GM11168 (cell line): ENCODE measurements at regions not wholly inside any gene's neighbourhood (a gene's known extent, or its start where the extent isn't known, plus 50 kb on each side); places are given as distances from the start of the nearest gene placed in this dataset.
"Not testable (repeated sequence)": the region's sequence is repeated elsewhere in the genome, so short reads cannot be mapped to it uniquely, and the experiment has no call there.

ENCODE experiments used
- in situ Hi-C: fragments of 300-500 bp; cut with MboI; formaldehyde crosslinking; loops from one replicate; pipeline ENCODE4 v1.12.0; 2022; ENCODE audit warnings: low sequenced_read_pairs; ENCODE audit not compliant: unreplicated experiment

- in situ Hi-C loops = no loop called here
Observed at GRCh38 chr11:97685695-97686094, 1295.9 kb downstream of the JRKL start.

DNA sequence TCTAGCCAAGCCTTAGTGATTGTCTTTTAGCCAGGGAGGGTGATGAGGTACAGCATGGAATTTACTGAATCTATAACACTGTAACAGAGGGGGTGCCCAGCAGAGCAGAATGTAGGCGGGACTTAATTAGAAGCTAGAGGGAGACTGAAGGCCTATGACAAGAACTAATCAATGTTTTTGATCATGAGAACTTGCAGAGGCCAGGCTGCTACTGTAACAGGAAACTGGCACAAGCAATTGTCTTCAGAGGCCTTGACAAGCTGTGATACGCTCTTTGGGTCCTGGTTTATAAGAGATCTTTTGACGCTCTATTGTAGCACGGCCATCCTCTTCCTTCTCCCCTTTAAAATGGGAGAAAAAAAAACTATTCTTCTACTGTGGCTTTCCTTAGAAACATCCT, 1297.3 kb downstream of the JRKL start:
- in situ Hi-C loops = no loop called here

GRCh38 chr11:97691061-97691460, 1301.2 kb downstream of the JRKL start:
- in situ Hi-C loops = no loop called here

DNA sequence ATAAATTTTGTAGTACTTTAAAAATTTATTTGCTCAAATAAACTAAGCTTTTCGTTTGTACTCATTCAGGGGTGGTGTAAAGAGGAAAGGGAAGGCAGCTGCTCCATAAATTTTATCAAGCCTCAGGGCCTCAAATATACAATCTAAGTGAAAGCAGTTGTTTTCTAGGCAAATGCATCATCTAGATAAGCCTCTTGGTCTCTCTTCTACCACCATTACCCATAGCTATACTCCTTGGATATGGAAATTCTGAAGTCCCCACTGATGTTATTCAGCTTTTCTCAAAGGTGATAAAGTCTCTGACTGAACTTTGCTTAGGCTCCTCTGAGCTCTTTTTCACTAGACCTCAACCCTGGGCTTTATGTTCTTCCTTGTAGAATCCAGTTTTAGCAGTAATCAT, 1313.1 kb downstream of the JRKL start:
- in situ Hi-C loops = no loop called here

GRCh38 chr11:97703851-97704250, 1314.0 kb downstream of the JRKL start:
- in situ Hi-C loops = no loop called here

- in situ Hi-C loops = not testable (repeated sequence)
Observed at GRCh38 chr11:97705441-97705840, 1315.3 kb upstream of the CNTN5 start.

GRCh38 chr11:97717922-97718321, 1302.8 kb upstream of the CNTN5 start:
- in situ Hi-C loops = no loop called here

GRCh38 chr11:97722065-97722464, 1298.7 kb upstream of the CNTN5 start:
- in situ Hi-C loops = no loop called here

GRCh38 chr11:97722721-97723120, 1298.0 kb upstream of the CNTN5 start:
- in situ Hi-C loops = no loop called here

GRCh38 chr11:97729546-97730272, 1291.0 kb upstream of the CNTN5 start:
- in situ Hi-C loops = no loop called here

DNA sequence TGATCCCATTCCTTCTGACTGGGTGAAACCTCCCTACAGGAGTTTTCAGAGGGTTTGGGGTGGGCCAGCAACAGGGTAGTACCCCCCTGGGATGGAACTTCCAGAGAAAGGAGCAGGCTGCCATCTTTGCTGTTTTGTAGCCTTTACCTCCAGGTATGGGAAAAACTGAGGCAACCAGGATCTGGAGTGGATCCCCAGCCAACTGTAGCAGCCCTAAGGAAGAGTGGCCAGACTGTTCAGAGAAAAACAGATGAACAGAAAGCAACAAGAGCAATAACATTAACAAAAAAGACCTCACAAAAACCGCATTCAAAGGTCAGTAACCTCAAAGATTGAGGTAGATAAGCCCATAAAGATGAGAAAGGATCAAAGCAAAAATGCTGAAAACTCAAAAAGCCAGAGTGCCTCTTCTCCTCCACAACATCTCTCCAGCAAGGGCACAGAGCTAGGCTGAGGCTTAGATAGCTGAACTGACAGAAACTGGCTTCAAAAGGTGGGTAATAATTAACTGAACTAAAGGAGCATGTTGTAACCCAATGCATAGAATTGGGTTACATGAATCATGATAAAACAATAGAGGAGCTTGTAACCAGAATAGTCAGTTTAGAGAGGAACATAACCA, 1288.6 kb upstream of the CNTN5 start:
- in situ Hi-C loops = no loop called here

- in situ Hi-C loops = no loop called here
Observed at GRCh38 chr11:97738751-97739150, 1282.0 kb upstream of the CNTN5 start.

DNA sequence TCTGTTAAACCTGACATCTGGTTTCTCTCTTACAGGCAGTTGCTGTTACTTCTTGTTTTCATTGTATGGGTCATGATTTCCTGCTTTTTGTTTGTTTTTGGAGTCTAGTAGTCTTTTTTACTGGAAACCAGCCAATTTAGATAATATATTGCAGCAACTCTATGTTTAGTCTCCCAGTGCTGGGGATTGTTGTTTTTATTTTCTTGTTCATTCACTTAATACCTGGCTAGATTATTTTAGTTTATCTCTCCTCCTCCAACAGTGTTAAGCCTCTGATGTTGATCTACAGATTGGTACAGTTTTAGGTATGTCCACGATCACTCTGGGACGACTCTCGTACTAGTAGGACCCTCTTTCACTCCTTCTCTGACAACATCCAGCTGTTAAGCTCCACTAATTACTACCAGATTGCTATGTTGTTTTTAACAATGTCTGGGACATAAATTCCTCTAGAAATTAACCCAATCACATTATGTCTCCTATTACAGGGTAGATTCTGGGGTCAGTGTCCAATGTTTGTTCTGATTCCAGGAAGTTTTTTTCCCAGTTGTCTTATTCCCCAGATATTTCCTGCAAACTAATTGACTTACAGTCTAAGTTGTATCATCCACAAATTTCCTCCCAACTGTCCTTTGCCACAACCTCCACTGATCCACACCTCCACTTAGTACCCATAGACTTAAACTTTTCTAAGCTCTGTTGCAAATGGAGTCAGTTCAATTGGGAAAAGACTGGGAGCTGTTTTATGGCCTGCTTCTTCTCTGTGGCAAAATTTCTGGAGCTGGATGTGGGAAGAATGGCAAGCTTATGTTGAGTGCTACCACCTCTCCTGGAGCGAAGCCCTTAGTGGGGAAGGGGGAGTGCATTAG, 1280.6 kb upstream of the CNTN5 start:
- in situ Hi-C loops = no loop called here

- in situ Hi-C loops = no loop called here
Observed at GRCh38 chr11:97740801-97741151, 1280.0 kb upstream of the CNTN5 start.

DNA sequence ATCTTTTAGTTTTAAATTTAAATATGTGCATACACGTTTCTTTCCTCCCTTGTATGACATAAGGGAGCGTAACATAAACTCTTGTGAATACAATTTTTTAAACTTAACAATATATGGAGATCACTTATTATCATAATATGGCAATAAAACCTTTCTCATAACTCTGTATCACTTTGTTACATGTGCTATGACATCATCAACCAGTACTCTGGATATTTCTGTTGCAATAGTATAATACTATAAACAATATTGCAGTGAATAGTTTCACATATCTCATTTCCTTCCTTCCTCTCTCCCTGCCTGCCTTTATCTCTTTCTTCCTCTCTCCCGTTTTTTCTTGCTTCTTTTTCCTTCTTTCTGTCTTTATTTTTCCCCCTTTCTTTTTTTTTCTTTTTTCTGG, 1278.0 kb upstream of the CNTN5 start:
- in situ Hi-C loops = no loop called here

- in situ Hi-C loops = no loop called here
Observed at GRCh38 chr11:97743205-97743742, 1277.5 kb upstream of the CNTN5 start.

- in situ Hi-C loops = no loop called here
Observed at GRCh38 chr11:97745515-97746050, 1275.2 kb upstream of the CNTN5 start.

DNA sequence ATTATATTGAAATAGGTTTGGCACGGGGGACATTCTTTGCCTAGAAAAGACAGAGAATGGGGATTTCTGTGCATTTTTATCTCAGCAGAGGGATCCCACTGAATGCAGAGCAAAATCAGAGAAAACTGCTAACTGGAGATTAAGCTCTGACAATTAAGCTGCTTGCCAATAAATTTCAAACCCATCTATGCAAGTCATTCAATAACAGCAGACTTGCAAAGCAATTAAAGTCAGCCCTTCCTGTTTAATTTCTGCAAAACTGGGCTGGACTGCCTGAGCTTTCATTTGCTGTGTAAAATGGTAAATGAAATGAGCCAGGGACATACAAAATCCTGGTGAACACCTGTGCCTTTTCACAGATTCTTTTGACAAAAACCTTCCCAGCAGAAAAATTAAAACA, 1273.9 kb upstream of the CNTN5 start:
- in situ Hi-C loops = no loop called here

DNA sequence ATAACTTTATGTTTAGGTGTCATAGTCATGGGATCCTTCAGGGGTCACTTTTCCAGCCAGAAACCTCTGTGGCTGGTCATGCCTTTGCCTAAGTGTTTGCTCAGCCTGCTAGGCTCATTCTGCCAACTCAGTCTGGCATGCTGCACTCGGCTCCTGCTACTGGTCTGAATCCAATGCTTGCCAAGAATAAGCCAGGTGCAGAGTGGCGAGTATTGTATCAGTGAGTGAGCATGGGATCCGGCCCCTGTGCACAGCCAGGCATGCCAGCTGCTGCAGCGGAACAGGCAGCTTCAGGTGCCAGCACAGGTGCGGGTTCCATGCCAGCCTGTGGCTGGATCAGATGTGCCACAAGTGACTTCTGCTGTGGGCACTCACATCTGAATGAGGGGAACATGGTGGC, 1269.3 kb upstream of the CNTN5 start:
- in situ Hi-C loops = no loop called here

DNA sequence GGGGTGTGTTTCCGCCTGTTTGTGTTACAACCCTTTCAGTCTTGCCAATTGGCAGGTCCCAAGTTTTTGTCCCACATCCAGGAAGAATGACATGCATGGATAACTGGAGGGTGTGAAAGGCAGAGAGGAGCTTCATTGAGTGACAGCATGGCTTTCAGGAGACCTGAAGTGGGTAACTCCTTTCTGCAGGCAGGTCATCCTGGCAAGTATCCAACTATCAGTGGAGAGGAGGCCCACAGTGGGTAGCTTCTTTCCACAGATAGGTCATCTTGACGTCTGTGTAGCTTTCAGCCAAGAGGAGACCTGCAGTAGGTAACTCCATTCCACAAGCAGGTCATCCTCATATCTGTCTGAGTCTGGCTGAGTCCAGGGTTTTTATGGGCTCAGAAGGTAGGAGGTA, 1268.8 kb upstream of the CNTN5 start:
- in situ Hi-C loops = no loop called here

DNA sequence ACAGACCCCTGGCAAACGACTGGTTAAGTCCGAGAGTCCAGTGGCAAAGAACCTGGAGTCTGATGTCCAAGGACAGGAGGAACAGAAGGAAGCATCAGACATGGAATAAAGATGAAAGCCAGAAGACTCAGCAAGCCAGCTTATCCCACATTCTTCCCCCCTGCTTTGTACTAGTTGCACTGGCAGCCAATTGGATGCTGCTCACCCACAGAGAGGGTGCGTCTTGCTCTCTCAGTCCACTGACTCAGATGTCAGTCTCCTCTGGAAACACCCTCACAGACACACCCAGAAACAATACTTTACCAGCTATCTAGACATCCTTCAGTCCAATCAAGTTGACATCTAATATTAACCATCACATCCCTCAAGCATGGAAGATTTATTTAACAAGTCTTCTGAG, 1265.8 kb upstream of the CNTN5 start:
- in situ Hi-C loops = no loop called here
